ENCODE measurements at regions not wholly inside any gene's neighbourhood (a gene's known extent, or its start where the extent isn't known, plus 50 kb on each side); places are given as distances from the start of the nearest gene placed in this dataset.

- WGBS, 2 donors (ENCODE audit: low coverage in 1 of 2) = 57 to 86% methylated on average over 1 of the region's 1 CpG
- no peak for ATAC-seq
- Histone ChIP-seq H3K4me1 (no peaks in the 10 kb centered on the region), H3K36me3 (no peaks in the 10 kb centered on the region), H3K27me3 (no peaks in the 10 kb centered on the region), H3K4me3 (no peak overlapping the region), H3K27ac (no peak overlapping the region), H3K9me3 (no peaks in the 10 kb centered on the region)
- TF ChIP-seq POLR2A (IDR thresholded peaks at IDR 0.05) (no peak), EP300 (IDR thresholded peaks at IDR 0.05) (no peak), POLR2AphosphoS5 (IDR thresholded peaks at IDR 0.05) (no peak)
- TF ChIP-seq, protein P1, sequence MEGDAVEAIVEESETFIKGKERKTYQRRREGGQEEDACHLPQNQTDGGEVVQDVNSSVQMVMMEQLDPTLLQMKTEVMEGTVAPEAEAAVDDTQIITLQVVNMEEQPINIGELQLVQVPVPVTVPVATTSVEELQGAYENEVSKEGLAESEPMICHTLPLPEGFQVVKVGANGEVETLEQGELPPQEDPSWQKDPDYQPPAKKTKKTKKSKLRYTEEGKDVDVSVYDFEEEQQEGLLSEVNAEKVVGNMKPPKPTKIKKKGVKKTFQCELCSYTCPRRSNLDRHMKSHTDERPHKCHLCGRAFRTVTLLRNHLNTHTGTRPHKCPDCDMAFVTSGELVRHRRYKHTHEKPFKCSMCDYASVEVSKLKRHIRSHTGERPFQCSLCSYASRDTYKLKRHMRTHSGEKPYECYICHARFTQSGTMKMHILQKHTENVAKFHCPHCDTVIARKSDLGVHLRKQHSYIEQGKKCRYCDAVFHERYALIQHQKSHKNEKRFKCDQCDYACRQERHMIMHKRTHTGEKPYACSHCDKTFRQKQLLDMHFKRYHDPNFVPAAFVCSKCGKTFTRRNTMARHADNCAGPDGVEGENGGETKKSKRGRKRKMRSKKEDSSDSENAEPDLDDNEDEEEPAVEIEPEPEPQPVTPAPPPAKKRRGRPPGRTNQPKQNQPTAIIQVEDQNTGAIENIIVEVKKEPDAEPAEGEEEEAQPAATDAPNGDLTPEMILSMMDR (IDR thresholded peaks at IDR 0.05) = no peak
Observed at GRCh38 chr4:29560452-29560851, 1159.7 kb upstream of the PCDH7 start.

GRCh38 chr4:29565256-29565655 lies 1154.9 kb upstream of the PCDH7 start:
- Histone ChIP-seq H3K27ac (no peak overlapping the region), H3K36me3 (no peaks in the 10 kb centered on the region), H3K4me1 (no peaks in the 10 kb centered on the region), H3K4me3 (no peak overlapping the region), H3K9me3 (no peaks in the 10 kb centered on the region), H3K27me3 (no peaks in the 10 kb centered on the region)
- TF ChIP-seq POLR2AphosphoS5 (IDR thresholded peaks at IDR 0.05) = no peak
- TF ChIP-seq, protein P1 (IDR thresholded peaks at IDR 0.05) = no peak
- 73 to 76% methylated on average over 2 of the region's 2 CpGs for WGBS, 2 donors (ENCODE audit: low coverage in 1 of 2)
- ATAC-seq = no peak

- Histone ChIP-seq H3K4me1 (no peaks in the 10 kb centered on the region), H3K36me3 (no peaks in the 10 kb centered on the region), H3K27me3 (no peaks in the 10 kb centered on the region), H3K9me3 (no peaks in the 10 kb centered on the region), H3K4me3 (no peak overlapping the region), H3K27ac (no peak overlapping the region)
- TF ChIP-seq EP300 (IDR thresholded peaks at IDR 0.05) (no peak), POLR2AphosphoS5 (IDR thresholded peaks at IDR 0.05) (no peak), POLR2A (IDR thresholded peaks at IDR 0.05) (no peak)
- TF ChIP-seq, protein P1 (IDR thresholded peaks at IDR 0.05) = no peak
- ATAC-seq = no peak
- WGBS, 2 donors (ENCODE audit: low coverage in 1 of 2) = 73 to 93% methylated on average over 1 of the region's 1 CpG
Observed at GRCh38 chr4:29566371-29566770, 1153.8 kb upstream of the PCDH7 start.

GRCh38 chr4:29571322-29571721 lies 1148.8 kb upstream of the PCDH7 start:
- no peak for TF ChIP-seq POLR2A (IDR thresholded peaks at IDR 0.05)
- TF ChIP-seq POLR2AphosphoS5 (IDR thresholded peaks at IDR 0.05) = no peak
- TF ChIP-seq, protein P1 (IDR thresholded peaks at IDR 0.05) = no peak
- no peak for TF ChIP-seq EP300 (IDR thresholded peaks at IDR 0.05)
- WGBS, 2 donors (ENCODE audit: low coverage in 1 of 2) = 90 to 92% methylated on average over 3 of the region's 3 CpGs

GRCh38 chr4:29578329-29578728 lies 1141.8 kb upstream of the PCDH7 start:
- TF ChIP-seq EP300 (IDR thresholded peaks at IDR 0.05) = no peak
- no peak for TF ChIP-seq POLR2AphosphoS5 (IDR thresholded peaks at IDR 0.05)
- no peak for TF ChIP-seq POLR2A (IDR thresholded peaks at IDR 0.05)
- TF ChIP-seq, protein P1 (IDR thresholded peaks at IDR 0.05) = no peak
- Histone ChIP-seq H3K4me3 (no peak overlapping the region), H3K36me3 (no peaks in the 10 kb centered on the region), H3K27me3 (no peaks in the 10 kb centered on the region), H3K27ac (no peak overlapping the region), H3K9me3 (no peaks in the 10 kb centered on the region), H3K4me1 (peaks cover 0 to 12% (median 0%) of the 10 kb centered on the region in 3 donors)
- no peak for ATAC-seq
- 21 to 36% methylated on average over 2 of the region's 2 CpGs for WGBS, 2 donors (ENCODE audit: low coverage in 1 of 2)

More at GRCh38 chr4:29571322-29571721, 1148.8 kb upstream of the PCDH7 start:
- no peaks in the 10 kb centered on the region for H3K9me3 ChIP-seq
- H3K36me3 ChIP-seq = no peaks in the 10 kb centered on the region
- ATAC-seq = no peak
- H3K4me1 ChIP-seq = no peaks in the 10 kb centered on the region
- H3K27me3 ChIP-seq = no peaks in the 10 kb centered on the region
- H3K4me3 ChIP-seq = no peak overlapping the region
- H3K27ac ChIP-seq = no peak overlapping the region
